DND-41 (cell line): ENCODE measurements at regions not wholly inside any gene's neighbourhood (a gene's known extent, or its start where the extent isn't known, plus 50 kb on each side); places are given as distances from the start of the nearest gene placed in this dataset.

Experiments
- EZH2 ChIP-seq: IDR thresholded peaks from 3 replicates; pipeline ENCODE4 v1.6.1; 2012; ENCODE audit warnings: borderline replicate concordance, low read depth, mild to moderate bottlenecking, moderate library complexity, low read length, inconsistent platforms; ENCODE audit not compliant: severe bottlenecking
- TF ChIP-seq, protein P1 (sequence below): IDR thresholded peaks from 2 replicates; pipeline ENCODE4 v1.5.1; 2012; ENCODE audit warnings: borderline replicate concordance, low read length, moderate library complexity, mild to moderate bottlenecking; ENCODE audit not compliant: poor library complexity, severe bottlenecking; ENCODE audit errors: extremely low read depth

DNA sequence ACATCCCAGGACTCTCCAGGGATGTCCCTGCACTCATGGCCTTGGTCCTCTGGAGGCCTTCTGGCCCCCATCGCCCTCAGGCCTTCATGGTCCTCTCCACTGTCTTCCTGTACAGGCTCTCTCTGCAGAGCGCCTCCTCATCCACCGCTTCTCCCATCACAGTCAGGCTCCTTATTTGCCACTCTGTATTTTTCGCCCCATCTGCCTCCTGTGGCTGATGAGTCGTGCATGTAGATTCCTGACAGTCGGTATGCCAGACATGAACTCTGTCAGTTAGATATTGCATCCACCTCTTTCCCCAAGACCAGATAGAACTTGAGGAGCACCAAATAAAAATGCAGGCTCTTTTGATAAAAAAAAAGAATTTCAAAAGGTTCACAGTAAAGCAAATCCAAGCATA is 362.8 kb downstream of the IRX1 start:
- TF ChIP-seq, protein P1, sequence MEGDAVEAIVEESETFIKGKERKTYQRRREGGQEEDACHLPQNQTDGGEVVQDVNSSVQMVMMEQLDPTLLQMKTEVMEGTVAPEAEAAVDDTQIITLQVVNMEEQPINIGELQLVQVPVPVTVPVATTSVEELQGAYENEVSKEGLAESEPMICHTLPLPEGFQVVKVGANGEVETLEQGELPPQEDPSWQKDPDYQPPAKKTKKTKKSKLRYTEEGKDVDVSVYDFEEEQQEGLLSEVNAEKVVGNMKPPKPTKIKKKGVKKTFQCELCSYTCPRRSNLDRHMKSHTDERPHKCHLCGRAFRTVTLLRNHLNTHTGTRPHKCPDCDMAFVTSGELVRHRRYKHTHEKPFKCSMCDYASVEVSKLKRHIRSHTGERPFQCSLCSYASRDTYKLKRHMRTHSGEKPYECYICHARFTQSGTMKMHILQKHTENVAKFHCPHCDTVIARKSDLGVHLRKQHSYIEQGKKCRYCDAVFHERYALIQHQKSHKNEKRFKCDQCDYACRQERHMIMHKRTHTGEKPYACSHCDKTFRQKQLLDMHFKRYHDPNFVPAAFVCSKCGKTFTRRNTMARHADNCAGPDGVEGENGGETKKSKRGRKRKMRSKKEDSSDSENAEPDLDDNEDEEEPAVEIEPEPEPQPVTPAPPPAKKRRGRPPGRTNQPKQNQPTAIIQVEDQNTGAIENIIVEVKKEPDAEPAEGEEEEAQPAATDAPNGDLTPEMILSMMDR, result no peak
- TF ChIP-seq EZH2, result no peak
